GM12878 (cell line): ENCODE measurements at regions not wholly inside any gene's neighbourhood (a gene's known extent, or its start where the extent isn't known, plus 50 kb on each side); places are given as distances from the start of the nearest gene placed in this dataset.

Source experiments
- ATAC-seq: fragments of 200-7000 bp; cut with Tn5 transposase; 3 replicates; pipeline ENCODE4 v1.9.1; 2020; ENCODE audit warnings: mild to moderate bottlenecking, moderate library complexity
- BruUV-seq: library from RNA; stranded (reverse); fragments of 400-500 nt; replicated peaks from 2 replicates; lab custom pipeline; 2021; lab: Mats Ljungman, UMichigan
- CTCF ChIA-PET: fragments of 300-600 bp; sonication (Branson Sonifier 250); formaldehyde crosslinking; extraction: SDS; loops from one replicate; lab custom pipeline; 2021; ENCODE audit warnings: inconsistent platforms; lab: Yijun Ruan, JAX
- POLR2A ChIA-PET: fragments of 350-600 bp; formaldehyde crosslinking; extraction: SDS; loops from one replicate; lab custom pipeline; 2021; ENCODE audit warnings: inconsistent platforms; lab: Charles Lee
- RAD21 ChIA-PET: fragments of 300-600 bp; sonication (Branson Sonifier 250); formaldehyde crosslinking; loops from one replicate; lab custom pipeline; 2023; ENCODE audit warnings: antibody characterized with exemption; ENCODE audit not compliant: unreplicated experiment; lab: Charles Lee
- SMC1A ChIA-PET: fragments of 300-600 bp; sonication (Branson Sonifier 250); formaldehyde crosslinking; loops from one replicate; lab custom pipeline; 2023; ENCODE audit not compliant: unreplicated experiment, uncharacterized antibody; lab: Charles Lee
- DNase-seq: peaks from one replicate; pipeline ENCODE4 v3.0.0-alpha.2; 2011; ENCODE audit warnings: low read depth, low spot score
- FAIRE-seq: peaks from 3 replicates; lab custom pipeline; 2011; peaks lifted over from hg19 to GRCh38; lab: Jason Lieb, UNC
- H2AFZ ChIP-seq: 2 replicates; pipeline ENCODE4 v1.6.0; 2011; ENCODE audit warnings: low read depth, low read length, control low read depth; ENCODE audit not compliant: control insufficient read depth
- H3K27ac ChIP-seq: 2 replicates; pipeline ENCODE4 v1.5.1; 2011; ENCODE audit warnings: control low read depth; ENCODE audit not compliant: control insufficient read depth, insufficient read depth
- H3K27me3 ChIP-seq, 2 experiments: replicated peaks in 1 of 2; 2 replicates each; pipeline versions ENCODE4 v1.6.0 to v1.6.1; 2011; ENCODE audit warnings: low read length in 1 of 2; ENCODE audit not compliant: control insufficient read depth in 2 of 2, insufficient read depth in 2 of 2
- H3K36me3 ChIP-seq, 2 experiments: 2 replicates each; pipeline ENCODE4 v1.5.1; 2011; ENCODE audit warnings: low read length in 1 of 2; ENCODE audit not compliant: control insufficient read depth in 2 of 2, insufficient read depth in 2 of 2
- H3K4me1 ChIP-seq: 2 replicates; pipeline ENCODE4 v1.6.1; 2011; ENCODE audit warnings: mild to moderate bottlenecking, low read length, moderate library complexity, mixed read lengths; ENCODE audit not compliant: control insufficient read depth, insufficient read depth
- H3K4me2 ChIP-seq: 2 replicates; pipeline ENCODE4 v1.6.0; 2011; ENCODE audit warnings: control low read depth; ENCODE audit not compliant: control insufficient read depth, insufficient read depth
- H3K4me3 ChIP-seq: fragments of 200-600 bp; sonication (generic); 2 replicates; pipeline ENCODE4 v1.5.1; 2016
- H3K79me2 ChIP-seq: 2 replicates; pipeline ENCODE4 v1.6.0; 2011; ENCODE audit warnings: low read length; ENCODE audit not compliant: control insufficient read depth, insufficient read depth
- H3K9ac ChIP-seq: 2 replicates; pipeline ENCODE4 v1.8.0; 2011; ENCODE audit warnings: low read length, control low read depth, mixed read lengths; ENCODE audit not compliant: control insufficient read depth, insufficient read depth
- H3K9me3 ChIP-seq: replicated peaks from 3 replicates; pipeline ENCODE4 v1.5.1; 2011; ENCODE audit warnings: mild to moderate bottlenecking, low read length; ENCODE audit not compliant: control insufficient read depth, insufficient read depth
- H4K20me1 ChIP-seq: 2 replicates; pipeline ENCODE4 v1.6.0; 2011; ENCODE audit not compliant: control insufficient read depth, insufficient read depth
- CHD4 ChIP-seq: fragments of 200-600 bp; sonication (generic); IDR thresholded peaks from 2 replicates; pipeline ENCODE4 v1.6.1; 2016; ENCODE audit warnings: mild to moderate bottlenecking
- EED ChIP-seq: sonication (generic); IDR thresholded peaks from 2 replicates; pipeline ENCODE4 v1.6.1; 2016; ENCODE audit warnings: antibody characterized with exemption, low read depth
- KAT2A ChIP-seq: conservative IDR thresholded peaks from 2 replicates; pipeline ENCODE4 v1.6.1; 2011; ENCODE audit warnings: low read depth, low read length; ENCODE audit not compliant: control insufficient read depth
- NFXL1 ChIP-seq: fragments of 450-650 bp; IDR thresholded peaks from 2 replicates; pipeline ENCODE4 v1.6.1; 2017; ENCODE audit warnings: antibody characterized with exemption, mild to moderate bottlenecking, borderline replicate concordance
- NFYA ChIP-seq: IDR thresholded peaks from 2 replicates; pipeline ENCODE4 v1.6.1; 2011; ENCODE audit warnings: low read depth, mild to moderate bottlenecking, low read length, improper control_type of control experiment, borderline replicate concordance
- NR2C2 ChIP-seq: IDR thresholded peaks from 2 replicates; pipeline ENCODE4 v1.6.1; 2011; ENCODE audit warnings: borderline replicate concordance, low read depth; ENCODE audit not compliant: control insufficient read depth, insufficient read length
- RFX5 ChIP-seq: IDR thresholded peaks from 2 replicates; pipeline ENCODE4 v1.6.1; 2011; ENCODE audit warnings: low read depth, low read length, improper control_type of control experiment
- RUNX3 ChIP-seq: IDR thresholded peaks from 2 replicates; pipeline ENCODE4 v1.6.1; 2012; ENCODE audit warnings: low read length, inconsistent platforms
- SREBF1 ChIP-seq: IDR thresholded peaks from 2 replicates; pipeline ENCODE4 v1.6.1; 2012; ENCODE audit warnings: mild to moderate bottlenecking, low read length
- WGBS: methylation state at CpG from one replicate; pipeline ENCODE4 v1.1.6; 2016; ENCODE audit warnings: low lambda C conversion rate; ENCODE audit not compliant: insufficient replicate concordance, insufficient coverage; ENCODE audit errors: missing lambda C conversion rate; 5-methylcytosine and 5-hydroxymethylcytosine counted together
- in situ Hi-C: fragments of 300-500 bp; cut with MboI; formaldehyde crosslinking; loops from 9 replicates; pipeline ENCODE4 v1.14.3; 2018; ENCODE audit warnings: mixed read lengths
- intact Hi-C: fragments of 100-400 bp; cut with micrococcal nuclease; formaldehyde crosslinking; loops from one replicate; pipeline ENCODE4 v1.14.2; 2022; ENCODE audit not compliant: unreplicated experiment
- TF ChIP-seq, protein P1 (sequence below): fragments of 450-650 bp; IDR thresholded peaks from 2 replicates; pipeline ENCODE4 v1.6.1; 2017; ENCODE audit warnings: antibody characterized with exemption, mild to moderate bottlenecking, moderate library complexity
- TF ChIP-seq, protein P2 (sequence below): IDR thresholded peaks from 2 replicates; pipeline ENCODE4 v1.6.1; 2011; ENCODE audit warnings: borderline replicate concordance, low read depth, mild to moderate bottlenecking, moderate library complexity, mixed read lengths, low read length; ENCODE audit not compliant: insufficient read depth; ENCODE audit errors: extremely low read length
- TF ChIP-seq, protein P3 (sequence below): IDR thresholded peaks from 2 replicates; pipeline ENCODE4 v1.6.1; 2011; ENCODE audit warnings: mild to moderate bottlenecking, low read depth, low read length, moderate library complexity; ENCODE audit not compliant: insufficient replicate concordance
- TF ChIP-seq, protein P4 (sequence below): IDR thresholded peaks from 2 replicates; pipeline ENCODE4 v1.6.1; 2012; ENCODE audit warnings: low read depth, low read length, improper control_type of control experiment
- TF ChIP-seq, protein P5 (sequence below): fragments of 450-650 bp; IDR thresholded peaks from 2 replicates; pipeline ENCODE4 v1.6.1; 2016; ENCODE audit warnings: mild to moderate bottlenecking

DNA sequence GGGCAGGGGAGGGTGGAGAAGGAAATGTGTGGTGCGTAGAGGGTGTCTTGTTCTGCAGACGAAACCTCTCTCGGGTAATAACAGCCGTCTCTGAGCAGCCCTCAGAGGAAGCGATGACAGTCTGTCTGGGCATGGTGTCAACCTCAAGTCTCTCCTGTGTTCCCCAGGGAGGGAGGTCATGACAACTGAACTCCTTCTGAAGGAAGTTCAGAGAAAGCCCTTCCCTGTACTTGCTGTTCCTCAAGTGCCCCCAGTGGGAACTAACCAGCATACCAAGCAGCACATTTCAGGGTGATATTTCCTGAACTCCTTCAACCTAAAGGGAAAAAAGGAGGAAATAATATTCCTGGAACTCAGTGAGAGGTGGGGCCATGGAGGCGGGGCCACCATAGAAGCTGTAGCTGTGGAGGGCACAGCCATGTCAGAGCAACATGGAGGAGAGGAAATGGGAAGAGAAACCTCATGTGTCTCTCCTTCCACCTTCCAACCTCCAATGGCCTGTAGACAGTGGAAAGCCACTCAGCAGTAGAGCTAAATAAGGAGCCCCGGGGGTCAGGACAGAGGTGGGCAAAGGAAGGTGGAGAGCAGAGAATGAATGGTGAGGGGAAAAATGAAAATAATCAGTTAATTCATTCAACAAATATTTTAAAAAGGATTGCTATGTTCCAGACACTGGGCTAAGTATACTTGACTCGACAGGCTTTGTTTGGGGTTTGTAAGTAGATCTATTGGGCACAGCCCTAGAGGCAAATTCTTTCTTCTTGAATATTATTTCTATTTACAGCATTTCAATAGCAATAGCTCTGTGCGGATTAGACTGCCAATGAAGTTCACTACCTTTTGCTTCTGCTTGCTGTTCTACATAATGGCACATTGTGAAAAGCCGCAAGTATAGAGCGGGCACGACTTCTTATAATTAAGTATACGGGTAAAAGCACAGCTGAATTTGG, 61.0 kb upstream of the AOAH start:
- H3K27me3 ChIP-seq, result no peaks in the 10 kb centered on the region
- ChIA-PET SMC1A (interaction anchor here (0.6 to 1.5 kb wide), 3 partner anchors 10 to 137 kb away, joined by 3 to 7 read pairs (median 3); no protein-coding TSS in a partner anchor), RAD21 (no interaction called here), POLR2A (no interaction called here), CTCF (interaction anchor here (1.0 to 1.2 kb wide), 2 partner anchors 117 to 297 kb away, joined by 3 to 4 read pairs; no protein-coding TSS in a partner anchor)
- no peaks in the 10 kb centered on the region for H3K79me2 ChIP-seq
- peaks cover 13% of the 10 kb centered on the region for H3K4me1 ChIP-seq
- H3K9me3 ChIP-seq, result no peaks in the 10 kb centered on the region
- no peak overlapping the region for H3K9ac ChIP-seq
- WGBS, result 50% methylated on average over 13 of the region's 13 CpGs
- FAIRE-seq (peak; percentile 74), DNase-seq (peak; percentile 61), ATAC-seq (peak; percentile 97)
- BruUV-seq, result no TSS peak
- no peaks in the 10 kb centered on the region for H4K20me1 ChIP-seq
- no peak overlapping the region for H3K4me3 ChIP-seq
- no peak overlapping the region for H2AFZ ChIP-seq
- in situ Hi-C loops (no loop called here), intact Hi-C loops (no loop called here)
- no peak overlapping the region for H3K4me2 ChIP-seq
- H3K36me3 ChIP-seq, result no peaks in the 10 kb centered on the region
- no peak overlapping the region for H3K27ac ChIP-seq
- TF ChIP-seq NR2C2 (no peak), NFYA (no peak), KAT2A (no peak), EED (peak; percentile 22; the same call in 1 of the 2 replicates), CHD4 (no peak), SREBF1 (no peak), NFXL1 (no peak), RUNX3 (peak; percentile 54), RFX5 (no peak)
- TF ChIP-seq, protein P1, sequence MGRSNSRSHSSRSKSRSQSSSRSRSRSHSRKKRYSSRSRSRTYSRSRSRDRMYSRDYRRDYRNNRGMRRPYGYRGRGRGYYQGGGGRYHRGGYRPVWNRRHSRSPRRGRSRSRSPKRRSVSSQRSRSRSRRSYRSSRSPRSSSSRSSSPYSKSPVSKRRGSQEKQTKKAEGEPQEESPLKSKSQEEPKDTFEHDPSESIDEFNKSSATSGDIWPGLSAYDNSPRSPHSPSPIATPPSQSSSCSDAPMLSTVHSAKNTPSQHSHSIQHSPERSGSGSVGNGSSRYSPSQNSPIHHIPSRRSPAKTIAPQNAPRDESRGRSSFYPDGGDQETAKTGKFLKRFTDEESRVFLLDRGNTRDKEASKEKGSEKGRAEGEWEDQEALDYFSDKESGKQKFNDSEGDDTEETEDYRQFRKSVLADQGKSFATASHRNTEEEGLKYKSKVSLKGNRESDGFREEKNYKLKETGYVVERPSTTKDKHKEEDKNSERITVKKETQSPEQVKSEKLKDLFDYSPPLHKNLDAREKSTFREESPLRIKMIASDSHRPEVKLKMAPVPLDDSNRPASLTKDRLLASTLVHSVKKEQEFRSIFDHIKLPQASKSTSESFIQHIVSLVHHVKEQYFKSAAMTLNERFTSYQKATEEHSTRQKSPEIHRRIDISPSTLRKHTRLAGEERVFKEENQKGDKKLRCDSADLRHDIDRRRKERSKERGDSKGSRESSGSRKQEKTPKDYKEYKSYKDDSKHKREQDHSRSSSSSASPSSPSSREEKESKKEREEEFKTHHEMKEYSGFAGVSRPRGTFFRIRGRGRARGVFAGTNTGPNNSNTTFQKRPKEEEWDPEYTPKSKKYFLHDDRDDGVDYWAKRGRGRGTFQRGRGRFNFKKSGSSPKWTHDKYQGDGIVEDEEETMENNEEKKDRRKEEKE, result no peak
- TF ChIP-seq, protein P2, sequence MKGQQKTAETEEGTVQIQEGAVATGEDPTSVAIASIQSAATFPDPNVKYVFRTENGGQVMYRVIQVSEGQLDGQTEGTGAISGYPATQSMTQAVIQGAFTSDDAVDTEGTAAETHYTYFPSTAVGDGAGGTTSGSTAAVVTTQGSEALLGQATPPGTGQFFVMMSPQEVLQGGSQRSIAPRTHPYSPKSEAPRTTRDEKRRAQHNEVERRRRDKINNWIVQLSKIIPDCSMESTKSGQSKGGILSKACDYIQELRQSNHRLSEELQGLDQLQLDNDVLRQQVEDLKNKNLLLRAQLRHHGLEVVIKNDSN, result no peak
- TF ChIP-seq, protein P3, sequence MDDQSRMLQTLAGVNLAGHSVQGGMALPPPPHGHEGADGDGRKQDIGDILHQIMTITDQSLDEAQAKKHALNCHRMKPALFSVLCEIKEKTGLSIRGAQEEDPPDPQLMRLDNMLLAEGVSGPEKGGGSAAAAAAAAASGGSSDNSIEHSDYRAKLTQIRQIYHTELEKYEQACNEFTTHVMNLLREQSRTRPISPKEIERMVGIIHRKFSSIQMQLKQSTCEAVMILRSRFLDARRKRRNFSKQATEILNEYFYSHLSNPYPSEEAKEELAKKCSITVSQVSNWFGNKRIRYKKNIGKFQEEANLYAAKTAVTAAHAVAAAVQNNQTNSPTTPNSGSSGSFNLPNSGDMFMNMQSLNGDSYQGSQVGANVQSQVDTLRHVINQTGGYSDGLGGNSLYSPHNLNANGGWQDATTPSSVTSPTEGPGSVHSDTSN, result no peak
- TF ChIP-seq, protein P4, sequence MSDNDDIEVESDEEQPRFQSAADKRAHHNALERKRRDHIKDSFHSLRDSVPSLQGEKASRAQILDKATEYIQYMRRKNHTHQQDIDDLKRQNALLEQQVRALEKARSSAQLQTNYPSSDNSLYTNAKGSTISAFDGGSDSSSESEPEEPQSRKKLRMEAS, result no peak
- TF ChIP-seq, protein P5, sequence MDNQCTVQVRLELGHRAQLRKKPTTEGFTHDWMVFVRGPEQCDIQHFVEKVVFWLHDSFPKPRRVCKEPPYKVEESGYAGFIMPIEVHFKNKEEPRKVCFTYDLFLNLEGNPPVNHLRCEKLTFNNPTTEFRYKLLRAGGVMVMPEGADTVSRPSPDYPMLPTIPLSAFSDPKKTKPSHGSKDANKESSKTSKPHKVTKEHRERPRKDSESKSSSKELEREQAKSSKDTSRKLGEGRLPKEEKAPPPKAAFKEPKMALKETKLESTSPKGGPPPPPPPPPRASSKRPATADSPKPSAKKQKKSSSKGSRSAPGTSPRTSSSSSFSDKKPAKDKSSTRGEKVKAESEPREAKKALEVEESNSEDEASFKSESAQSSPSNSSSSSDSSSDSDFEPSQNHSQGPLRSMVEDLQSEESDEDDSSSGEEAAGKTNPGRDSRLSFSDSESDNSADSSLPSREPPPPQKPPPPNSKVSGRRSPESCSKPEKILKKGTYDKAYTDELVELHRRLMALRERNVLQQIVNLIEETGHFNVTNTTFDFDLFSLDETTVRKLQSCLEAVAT, result no peak; the same call in 1 of the 2 replicates
